A549 (cell line): ENCODE measurements at regions not wholly inside any gene's neighbourhood (a gene's known extent, or its start where the extent isn't known, plus 50 kb on each side); places are given as distances from the start of the nearest gene placed in this dataset.

Experiments
- ATAC-seq, 2 experiments: fragments of 200-7000 bp in 1 of 2; fragments of >200 bp in 1 of 2; cut with Nextera tagmentation in 1 of 2; cut with Tn5 transposase in 1 of 2; 3 replicates each; pipeline versions ENCODE4 v1.8.0 to v1.9.1; 2018 to 2020; ENCODE audit warnings: mild to moderate bottlenecking in 1 of 2, moderate library complexity in 1 of 2
- CTCF ChIA-PET: fragments of 300-600 bp; sonication (Branson Sonifier 250); formaldehyde crosslinking; extraction: SDS; loops from one replicate; lab custom pipeline; 2021; ENCODE audit warnings: antibody characterized with exemption, inconsistent platforms; lab: Yijun Ruan, JAX
- POLR2A ChIA-PET: fragments of 350-600 bp; formaldehyde crosslinking; extraction: SDS; loops from one replicate; lab custom pipeline; 2021; ENCODE audit warnings: antibody characterized with exemption, inconsistent platforms; lab: Yijun Ruan, JAX
- DNase-seq, 2 experiments: peaks; one replicate each; pipeline versions ENCODE4 v3.0.0 to v3.0.0-alpha.2; 2011 to 2016; ENCODE audit warnings: low read depth in 1 of 2, low spot score in 1 of 2
- FAIRE-seq: peaks from 2 replicates; lab custom pipeline; 2011; peaks lifted over from hg19 to GRCh38; lab: Jason Lieb, UNC
- H3K27ac ChIP-seq, 2 experiments: fragments of >200 bp; sonication (Bioruptor Twin); formaldehyde crosslinking; 3 replicates each; pipeline ENCODE4 v1.5.1; 2016 to 2017
- H3K4me1 ChIP-seq: fragments of >200 bp; sonication (Bioruptor Twin); formaldehyde crosslinking; 3 replicates; pipeline ENCODE4 v1.6.1; 2016
- H3K4me2 ChIP-seq: fragments of >200 bp; sonication (Bioruptor Twin); formaldehyde crosslinking; 3 replicates; pipeline ENCODE4 v1.6.1; 2016
- H3K4me3 ChIP-seq: fragments of >200 bp; sonication (Bioruptor Twin); formaldehyde crosslinking; 3 replicates; pipeline ENCODE4 v1.5.1; 2016
- H3K9me3 ChIP-seq: fragments of >200 bp; sonication (Bioruptor Twin); formaldehyde crosslinking; 3 replicates; pipeline ENCODE4 v1.6.1; 2016
- BHLHE40 ChIP-seq: IDR thresholded peaks from 2 replicates; pipeline ENCODE4 v1.6.1; 2012; ENCODE audit warnings: low read depth, low read length, inconsistent platforms
- CEBPB ChIP-seq, 2 experiments: fragments of >200 bp in 1 of 2; sonication (Bioruptor Twin) in 1 of 2; formaldehyde crosslinking in 1 of 2; IDR thresholded peaks; 2 replicates each; pipeline ENCODE4 v1.6.1; 2012 to 2016
- CHD2 ChIP-seq: fragments of 150-350 bp; IDR thresholded peaks from 2 replicates; pipeline ENCODE4 v1.6.1; 2014; ENCODE audit warnings: low read length; ENCODE audit not compliant: partially characterized antibody
- EP300 ChIP-seq, 2 experiments: fragments of >200 bp; sonication (Bioruptor Twin); formaldehyde crosslinking; IDR thresholded peaks; 2 replicates in 1 of 2; 3 replicates in 1 of 2; pipeline ENCODE4 v1.6.1; 2016 to 2017
- FOSB ChIP-seq: fragments of 250-450 bp; sonication (Bioruptor Pico); IDR thresholded peaks from 2 replicates; pipeline ENCODE4 v1.5.0; 2020; ENCODE audit warnings: mild to moderate bottlenecking, moderate library complexity
- FOSL2 ChIP-seq, 2 experiments: fragments of 450-650 bp in 1 of 2; fragments of >200 bp in 1 of 2; sonication (Bioruptor Twin) in 1 of 2; formaldehyde crosslinking; IDR thresholded peaks; 2 replicates each; pipeline versions ENCODE4 v1.5.0 to v1.6.1; 2016 to 2020; ENCODE audit warnings: mild to moderate bottlenecking in 1 of 2, moderate library complexity in 1 of 2
- HEYL ChIP-seq: fragments of 250-450 bp; sonication (Bioruptor Pico); IDR thresholded peaks from 2 replicates; pipeline ENCODE4 v1.8.0; 2021; ENCODE audit warnings: mild to moderate bottlenecking, moderate library complexity
- HOXB5 ChIP-seq: fragments of 250-450 bp; sonication (Bioruptor Pico); IDR thresholded peaks from 2 replicates; pipeline ENCODE4 v1.5.0; 2020; ENCODE audit warnings: mild to moderate bottlenecking, moderate library complexity
- MAFK ChIP-seq: fragments of 450-650 bp; IDR thresholded peaks from 2 replicates; pipeline ENCODE4 v1.6.1; 2014; ENCODE audit not compliant: partially characterized antibody
- NPAS2 ChIP-seq: fragments of 250-450 bp; sonication (Bioruptor Pico); IDR thresholded peaks from 2 replicates; pipeline ENCODE4 v1.8.0; 2022; ENCODE audit warnings: mild to moderate bottlenecking, moderate library complexity, borderline replicate concordance
- PBX3 ChIP-seq: IDR thresholded peaks from 2 replicates; pipeline ENCODE4 v1.6.1; 2012
- PHF8 ChIP-seq: fragments of 200-600 bp; sonication (generic); IDR thresholded peaks from 2 replicates; pipeline ENCODE4 v1.6.1; 2016; ENCODE audit warnings: low read depth, mild to moderate bottlenecking, antibody characterized with exemption, moderate library complexity, borderline replicate concordance
- POLR2AphosphoS2 ChIP-seq: conservative IDR thresholded peaks from 2 replicates; pipeline ENCODE4 v1.6.1; 2012; ENCODE audit warnings: low read length, improper control_type of control experiment, inconsistent platforms
- RARB ChIP-seq: fragments of 250-450 bp; sonication (Bioruptor Pico); IDR thresholded peaks from 2 replicates; pipeline ENCODE4 v1.8.0; 2021; ENCODE audit warnings: mild to moderate bottlenecking, moderate library complexity
- REST ChIP-seq: fragments of 200-600 bp; sonication (generic); IDR thresholded peaks from 2 replicates; pipeline ENCODE4 v1.6.1; 2016; ENCODE audit warnings: antibody characterized with exemption, mild to moderate bottlenecking, moderate library complexity
- RFX5 ChIP-seq: fragments of 450-650 bp; IDR thresholded peaks from 2 replicates; pipeline ENCODE4 v1.7.1; 2014; ENCODE audit warnings: antibody characterized with exemption, mild to moderate bottlenecking, moderate library complexity
- TP53 ChIP-seq: fragments of 250-450 bp; sonication (Bioruptor Pico); IDR thresholded peaks from 2 replicates; pipeline ENCODE4 v1.5.0; 2021; ENCODE audit warnings: mild to moderate bottlenecking, moderate library complexity
- ZC3H11A ChIP-seq: fragments of 450-650 bp; IDR thresholded peaks from 2 replicates; pipeline ENCODE4 v1.6.1; 2014; ENCODE audit warnings: antibody characterized with exemption, mild to moderate bottlenecking
- WGBS: methylation state at CpG from one replicate; pipeline ENCODE4 v1.1.6; 2017; ENCODE audit errors: missing lambda C conversion rate; 5-methylcytosine and 5-hydroxymethylcytosine counted together
- TF ChIP-seq, protein P1 (sequence below): fragments of >200 bp; sonication (Bioruptor Twin); formaldehyde crosslinking; IDR thresholded peaks from 2 replicates; pipeline ENCODE4 v1.6.1; 2016

DNA sequence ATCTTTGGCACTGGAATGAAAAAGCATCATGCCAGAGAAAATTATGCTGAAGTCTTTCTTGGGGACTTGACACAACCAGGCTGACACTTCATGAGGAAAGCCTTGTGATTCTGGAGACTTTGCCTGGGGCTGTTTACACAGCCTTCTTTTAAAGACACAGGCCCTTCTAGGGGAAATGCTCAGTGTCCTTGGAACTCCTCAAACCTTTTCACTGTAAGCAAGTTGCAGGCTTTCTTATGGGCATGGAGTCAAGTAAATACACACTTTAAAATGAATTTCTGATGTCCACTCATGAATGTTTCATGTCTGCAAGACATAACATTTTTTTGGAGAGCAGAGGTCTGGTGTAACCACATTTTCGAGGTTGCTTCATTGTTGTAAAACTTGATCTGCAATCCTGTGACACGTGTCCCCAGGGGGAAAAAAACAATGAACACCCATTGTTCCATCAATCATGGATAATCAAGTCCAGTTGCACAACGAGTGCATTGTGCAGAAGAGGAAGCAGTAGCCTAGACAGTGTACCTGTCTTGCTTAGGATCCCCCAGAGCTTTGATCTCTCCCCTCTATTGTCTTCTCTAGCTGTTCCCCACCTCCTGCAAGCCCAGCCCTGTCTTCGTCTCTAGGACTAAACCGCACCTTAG, 155.1 kb upstream of the PRICKLE1 start (continued):
- TF ChIP-seq FOSB (CRISPR knock-in tag), result no peak
- TF ChIP-seq HEYL, result no peak
- TF ChIP-seq RFX5, result no peak
- TF ChIP-seq NPAS2 (CRISPR knock-in tag), result no peak
- no peak for TF ChIP-seq CHD2
- TF ChIP-seq PHF8, result no peak

- 31% methylated on average over 5 of the region's 5 CpGs for WGBS
- ATAC-seq, result no peak
- ChIA-PET CTCF (no interaction called here), POLR2A (no interaction called here)
- peak in 1 of 2 experiments; percentile 33 for DNase-seq
- Histone ChIP-seq H3K4me3 (no peak overlapping the region), H3K27ac (no peak overlapping the region), H3K4me2 (peak overlapping the region; percentile 49), H3K9me3 (peaks cover 14% of the 10 kb centered on the region; the same call in 2 of the 3 replicates), H3K4me1 (peaks cover 10% of the 10 kb centered on the region; the same call in 2 of the 3 replicates)
- TF ChIP-seq CEBPB (IDR thresholded peaks at IDR 0.05), result 0 out of 4 replicates have a peak, but pooled peaks of 1 of the 2 experiments have one; percentile 27
- no peak for TF ChIP-seq FOSB (CRISPR knock-in tag)
- FAIRE-seq, result no peak
Observed at GRCh38 chr12:42742716-42743115, 153.2 kb upstream of the PRICKLE1 start.

GRCh38 chr12:42741771-42742510, 152.4 kb upstream of the PRICKLE1 start:
- Histone ChIP-seq H3K4me1 (peaks cover 10% of the 10 kb centered on the region; the same call in 2 of the 3 replicates), H3K4me2 (peak overlapping the region; percentile 49)
- POLR2A ChIA-PET, result no interaction called here
- no peak for TF ChIP-seq CHD2
- no peak for TF ChIP-seq FOSL2 (IDR thresholded peaks at IDR 0.05)
- TF ChIP-seq FOSL2 (CRISPR knock-in tag; IDR thresholded peaks at IDR 0.05), result peak; percentile 27; the same call in 1 of the 2 replicates
- TF ChIP-seq, all 56 proteins: peak for 1
- CTCF ChIA-PET, result no interaction called here
- Histone ChIP-seq H3K27ac (no peak overlapping the region), H3K9me3 (peaks cover 14% of the 10 kb centered on the region; the same call in 2 of the 3 replicates), H3K4me3 (no peak overlapping the region)
- WGBS, result 29% methylated on average over 7 of the region's 7 CpGs
- FAIRE-seq (peak; percentile 23), DNase-seq (no peak), ATAC-seq (no peak)

DNA sequence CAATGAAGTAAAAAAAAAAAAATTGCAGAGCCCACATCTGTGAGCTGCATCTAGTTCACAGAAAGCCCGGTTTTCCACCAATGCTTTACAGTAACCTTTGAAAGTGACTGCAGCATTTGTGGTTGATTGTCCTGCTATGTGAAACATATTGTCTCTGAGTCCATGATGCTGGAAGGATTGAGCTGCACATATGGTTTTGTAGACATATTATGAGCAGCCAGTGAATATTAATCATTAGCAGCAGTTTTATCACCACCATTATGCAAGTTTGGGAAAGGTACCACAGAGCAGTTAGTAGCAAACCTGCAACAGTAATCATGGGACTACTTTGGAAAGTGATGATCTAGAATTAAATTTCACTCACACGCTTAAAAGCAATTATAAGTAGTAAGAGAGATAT, 151.5 kb upstream of the PRICKLE1 start:
- POLR2A ChIA-PET, result no interaction called here

More for the DNA sequence above, 151.5 kb upstream of the PRICKLE1 start:
- DNase-seq (no peak), FAIRE-seq (no peak), ATAC-seq (no peak)
- peaks cover 10% of the 10 kb centered on the region; the same call in 2 of the 3 replicates for H3K4me1 ChIP-seq
- CTCF ChIA-PET, result interaction anchor here (1.0 kb wide), 1 partner anchor 80 kb away, joined by 3 read pairs; no protein-coding TSS in a partner anchor
- H3K4me2 ChIP-seq, result no peak overlapping the region
- peaks cover 6% of the 10 kb centered on the region; the same call in 2 of the 3 replicates for H3K9me3 ChIP-seq
- H3K27ac ChIP-seq, result no peak overlapping the region
- 51% methylated on average over 2 of the region's 2 CpGs for WGBS
- no peak overlapping the region for H3K4me3 ChIP-seq
- no peak for TF ChIP-seq REST
- TF ChIP-seq, protein P1, sequence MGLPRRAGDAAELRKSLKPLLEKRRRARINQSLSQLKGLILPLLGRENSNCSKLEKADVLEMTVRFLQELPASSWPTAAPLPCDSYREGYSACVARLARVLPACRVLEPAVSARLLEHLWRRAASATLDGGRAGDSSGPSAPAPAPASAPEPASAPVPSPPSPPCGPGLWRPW, result no peak
- no peak for TF ChIP-seq BHLHE40
- no peak for TF ChIP-seq EP300 (IDR thresholded peaks at IDR 0.05)
- TF ChIP-seq ZC3H11A, result no peak
- TF ChIP-seq HOXB5 (CRISPR knock-in tag), result no peak
- no peak for TF ChIP-seq FOSB (CRISPR knock-in tag)
- TF ChIP-seq MAFK, result no peak
- TF ChIP-seq RARB (CRISPR knock-in tag), result no peak
- TF ChIP-seq POLR2AphosphoS2, result no peak
- no peak for TF ChIP-seq TP53 (CRISPR knock-in tag)
- no peak for TF ChIP-seq PHF8
- TF ChIP-seq PBX3, result no peak
